Endothelial cell of umbilical vein (primary cell): ENCODE measurements at regions not wholly inside any gene's neighbourhood (a gene's known extent, or its start where the extent isn't known, plus 50 kb on each side); places are given as distances from the start of the nearest gene placed in this dataset.

Experiments used
- EZH2 ChIP-seq: IDR thresholded peaks from 2 replicates; pipeline ENCODE4 v1.6.1; 2012; ENCODE audit warnings: borderline replicate concordance, low read depth, mild to moderate bottlenecking, moderate library complexity, low read length, inconsistent platforms; ENCODE audit not compliant: severe bottlenecking
- POLR2A ChIP-seq: IDR thresholded peaks from 2 replicates; pipeline ENCODE4 v1.6.1; 2012; ENCODE audit warnings: low read depth, mild to moderate bottlenecking, control low read depth, low read length
- TF ChIP-seq, protein P1 (sequence below), 2 donors: IDR thresholded peaks; 1 replicate in 1 of 2; 2 replicates in 1 of 2; pipeline ENCODE4 v1.5.1; 2011; ENCODE audit warnings: low read length in 2 of 2, mild to moderate bottlenecking in 2 of 2, moderate library complexity in 2 of 2, control low read depth in 1 of 2, inconsistent platforms in 1 of 2, low read depth in 1 of 2; ENCODE audit not compliant: insufficient read depth in 1 of 2; ENCODE audit errors: extremely low read depth in 1 of 2

- no peak for TF ChIP-seq POLR2A
- no peak for TF ChIP-seq EZH2
- TF ChIP-seq, protein P1, sequence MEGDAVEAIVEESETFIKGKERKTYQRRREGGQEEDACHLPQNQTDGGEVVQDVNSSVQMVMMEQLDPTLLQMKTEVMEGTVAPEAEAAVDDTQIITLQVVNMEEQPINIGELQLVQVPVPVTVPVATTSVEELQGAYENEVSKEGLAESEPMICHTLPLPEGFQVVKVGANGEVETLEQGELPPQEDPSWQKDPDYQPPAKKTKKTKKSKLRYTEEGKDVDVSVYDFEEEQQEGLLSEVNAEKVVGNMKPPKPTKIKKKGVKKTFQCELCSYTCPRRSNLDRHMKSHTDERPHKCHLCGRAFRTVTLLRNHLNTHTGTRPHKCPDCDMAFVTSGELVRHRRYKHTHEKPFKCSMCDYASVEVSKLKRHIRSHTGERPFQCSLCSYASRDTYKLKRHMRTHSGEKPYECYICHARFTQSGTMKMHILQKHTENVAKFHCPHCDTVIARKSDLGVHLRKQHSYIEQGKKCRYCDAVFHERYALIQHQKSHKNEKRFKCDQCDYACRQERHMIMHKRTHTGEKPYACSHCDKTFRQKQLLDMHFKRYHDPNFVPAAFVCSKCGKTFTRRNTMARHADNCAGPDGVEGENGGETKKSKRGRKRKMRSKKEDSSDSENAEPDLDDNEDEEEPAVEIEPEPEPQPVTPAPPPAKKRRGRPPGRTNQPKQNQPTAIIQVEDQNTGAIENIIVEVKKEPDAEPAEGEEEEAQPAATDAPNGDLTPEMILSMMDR (IDR thresholded peaks at IDR 0.05; ENCODE audit: extremely low read depth in 1 of 2, insufficient read depth in 1 of 2, low read depth in 1 of 2, low read length in 2 of 2), result no peak
These were observed 67.1 kb upstream of the GUCA2B start for GRCh38 chr1:42086146-42086545.
